SW480 (cell line): ENCODE measurements at regions not wholly inside any gene's neighbourhood (a gene's known extent, or its start where the extent isn't known, plus 50 kb on each side); places are given as distances from the start of the nearest gene placed in this dataset.

Experiments used
- DNase-seq: peaks from one replicate; pipeline ENCODE4 v3.0.0-alpha.2; 2016; ENCODE audit warnings: low spot score

GRCh38 chr6:78390066-78390465 is 477.3 kb upstream of the IRAK1BP1 start:
- DNase-seq: no peak

GRCh38 chr6:78397499-78397898 is 469.9 kb upstream of the IRAK1BP1 start:
- no peak for DNase-seq

- DNase-seq: no peak
Observed at GRCh38 chr6:78398292-78398691, 469.1 kb upstream of the IRAK1BP1 start.

GRCh38 chr6:78400076-78400475 is 467.3 kb upstream of the IRAK1BP1 start:
- no peak for DNase-seq

- DNase-seq: no peak
Observed at GRCh38 chr6:78427386-78427785, 440.0 kb upstream of the IRAK1BP1 start.

- DNase-seq: no peak
Observed at GRCh38 chr6:78430521-78430920, 436.8 kb upstream of the IRAK1BP1 start.

- no peak for DNase-seq
Observed at GRCh38 chr6:78435671-78436070, 431.7 kb upstream of the IRAK1BP1 start.

GRCh38 chr6:78436335-78436734 is 431.0 kb upstream of the IRAK1BP1 start:
- no peak for DNase-seq

- DNase-seq: no peak
Observed at GRCh38 chr6:78438135-78438534, 429.2 kb upstream of the IRAK1BP1 start.

GRCh38 chr6:78460711-78461110 is 406.6 kb upstream of the IRAK1BP1 start:
- no peak for DNase-seq

GRCh38 chr6:78462728-78463127 is 404.6 kb upstream of the IRAK1BP1 start:
- no peak for DNase-seq

- no peak for DNase-seq
Observed at GRCh38 chr6:78465059-78465634, 402.2 kb upstream of the IRAK1BP1 start.

- no peak for DNase-seq
Observed at GRCh38 chr6:78476561-78476960, 390.8 kb upstream of the IRAK1BP1 start.

GRCh38 chr6:78482801-78483552 is 384.4 kb upstream of the IRAK1BP1 start:
- DNase-seq: no peak

GRCh38 chr6:78483553-78484197 is 383.7 kb upstream of the IRAK1BP1 start:
- DNase-seq: no peak

- DNase-seq: no peak
Observed at GRCh38 chr6:78484198-78485064, 382.9 kb upstream of the IRAK1BP1 start.

- DNase-seq: no peak
Observed at GRCh38 chr6:78487401-78487800, 379.9 kb upstream of the IRAK1BP1 start.

GRCh38 chr6:78489874-78490273 is 377.5 kb upstream of the IRAK1BP1 start:
- no peak for DNase-seq

GRCh38 chr6:78492351-78493017 is 374.9 kb upstream of the IRAK1BP1 start:
- no peak for DNase-seq

- no peak for DNase-seq
Observed at GRCh38 chr6:78500299-78501089, 366.9 kb upstream of the IRAK1BP1 start.

- DNase-seq: no peak
Observed at GRCh38 chr6:78502386-78502887, 364.9 kb upstream of the IRAK1BP1 start.
